ENCODE measurements at regions not wholly inside any gene's neighbourhood (a gene's known extent, or its start where the extent isn't known, plus 50 kb on each side); places are given as distances from the start of the nearest gene placed in this dataset.

- H3K9ac ChIP-seq (ENCODE audit: insufficient read depth in 1 of 2, low read length in 2 of 2), result no peak overlapping the region
- no peak overlapping the region for H3K27ac ChIP-seq (ENCODE audit: low read depth in 1 of 2, low read length in 1 of 2)
- no peaks in the 10 kb centered on the region for H3K4me1 ChIP-seq (ENCODE audit: control insufficient read depth in 5 of 5, insufficient read depth in 5 of 5, low read length in 5 of 5)
- 92 to 94% methylated on average over 3 of the region's 3 CpGs for WGBS, 2 donors
- H3K9me3 ChIP-seq (ENCODE audit: control insufficient read depth in 4 of 4, insufficient read depth in 3 of 4, low read length in 3 of 4), result peaks cover 0 to 4% (median 0%) of the 10 kb centered on the region in 4 donors
- peaks cover 0 to 4% (median 0%) of the 10 kb centered on the region in 3 donors for H3K27me3 ChIP-seq (ENCODE audit: control insufficient read depth in 3 of 3, insufficient read depth in 3 of 3, low read length in 2 of 3)
- H3K36me3 ChIP-seq (ENCODE audit: control insufficient read depth in 4 of 4, insufficient read depth in 4 of 4, low read length in 4 of 4), result no peaks in the 10 kb centered on the region
- no peak overlapping the region for H3K4me3 ChIP-seq
- no peak for TF ChIP-seq CTCF (IDR thresholded peaks at IDR 0.05; ENCODE audit: control extremely low read depth, extremely low read depth)
- DNase-seq (no peak), ATAC-seq (ENCODE audit: insufficient read depth, low FRiP score) (no peak)
These were observed 226.6 kb downstream of the ABHD5 start for GRCh38 chr3:43917361-43917760.

DNA sequence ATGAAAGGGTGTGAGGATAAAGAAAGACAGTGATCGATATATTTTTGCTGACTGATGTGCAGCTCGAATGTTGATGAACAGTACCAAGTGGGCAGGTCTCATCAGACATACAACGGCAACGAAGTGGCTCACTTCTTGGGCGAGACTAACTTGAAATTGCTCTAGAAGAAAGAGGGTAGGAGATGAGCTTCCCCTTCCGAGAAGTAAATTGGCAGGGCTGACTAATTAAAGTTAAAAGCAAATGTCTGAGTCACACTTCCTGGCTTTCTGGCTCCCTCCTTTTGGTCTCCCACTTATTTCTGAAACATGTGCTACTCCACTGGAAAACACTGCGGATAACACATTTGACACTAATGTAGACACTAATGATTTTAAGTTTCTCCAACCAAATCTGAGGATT is 228.3 kb downstream of the ABHD5 start:
- H3K4me1 ChIP-seq (ENCODE audit: control insufficient read depth in 5 of 5, insufficient read depth in 5 of 5, low read length in 5 of 5), result no peaks in the 10 kb centered on the region
- TF ChIP-seq CTCF (IDR thresholded peaks at IDR 0.05; ENCODE audit: control extremely low read depth, extremely low read depth), result no peak
- no peak overlapping the region for H3K27ac ChIP-seq (ENCODE audit: low read depth in 1 of 2, low read length in 1 of 2)
- no peaks in the 10 kb centered on the region for H3K36me3 ChIP-seq (ENCODE audit: control insufficient read depth in 4 of 4, insufficient read depth in 4 of 4, low read length in 4 of 4)
- DNase-seq (no peak), ATAC-seq (ENCODE audit: insufficient read depth, low FRiP score) (no peak)
- 60 to 82% methylated on average over 7 of the region's 7 CpGs for WGBS, 2 donors
- no peak overlapping the region for H3K4me3 ChIP-seq
- H3K9ac ChIP-seq (ENCODE audit: insufficient read depth in 1 of 2, low read length in 2 of 2), result no peak overlapping the region
- H3K27me3 ChIP-seq (ENCODE audit: control insufficient read depth in 3 of 3, insufficient read depth in 3 of 3, low read length in 2 of 3), result peaks cover 0 to 4% (median 4%) of the 10 kb centered on the region in 3 donors
- H3K9me3 ChIP-seq (ENCODE audit: control insufficient read depth in 4 of 4, insufficient read depth in 3 of 4, low read length in 3 of 4), result peaks cover 0 to 4% (median 0%) of the 10 kb centered on the region in 4 donors

DNA sequence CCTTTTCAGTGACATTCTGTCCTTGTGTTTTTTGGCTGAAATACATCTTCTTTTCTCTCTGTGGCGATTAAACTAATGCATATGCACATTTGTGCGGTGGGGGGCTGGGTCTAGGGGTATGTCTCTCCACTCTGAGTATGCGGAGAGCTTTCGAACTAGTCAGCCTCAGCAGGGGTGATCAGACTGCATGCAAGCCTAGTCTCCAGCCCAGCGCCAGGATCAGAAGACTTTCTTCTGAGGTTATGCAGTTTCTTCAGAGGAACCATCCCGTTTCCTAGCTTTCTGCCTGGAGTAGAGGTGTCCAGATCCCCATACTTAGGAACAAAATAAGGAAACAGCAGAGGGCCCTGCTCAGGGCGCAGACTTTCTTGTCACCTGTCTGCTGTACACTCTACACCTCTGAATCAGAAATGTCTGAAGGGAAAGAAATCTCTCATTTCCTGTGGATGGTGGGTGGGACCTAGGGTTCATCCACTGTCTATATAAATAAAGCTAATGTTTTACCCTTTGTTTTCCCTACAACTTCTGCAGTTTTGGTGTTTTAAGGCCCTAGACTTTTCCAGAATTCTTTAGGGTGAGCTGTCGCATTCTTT is 230.4 kb downstream of the ABHD5 start:
- Histone ChIP-seq H3K27me3 (ENCODE audit: control insufficient read depth in 3 of 3, insufficient read depth in 3 of 3, low read length in 2 of 3) (peaks cover 5 to 13% (median 6%) of the 10 kb centered on the region in 3 donors), H3K27ac (ENCODE audit: low read depth in 1 of 2, low read length in 1 of 2) (no peak overlapping the region), H3K4me3 (no peak overlapping the region), H3K9me3 (ENCODE audit: control insufficient read depth in 4 of 4, insufficient read depth in 3 of 4, low read length in 3 of 4) (peaks cover 0 to 4% (median 0%) of the 10 kb centered on the region in 4 donors), H3K9ac (ENCODE audit: insufficient read depth in 1 of 2, low read length in 2 of 2) (no peak overlapping the region), H3K4me1 (ENCODE audit: control insufficient read depth in 5 of 5, insufficient read depth in 5 of 5, low read length in 5 of 5) (no peaks in the 10 kb centered on the region), H3K36me3 (ENCODE audit: control insufficient read depth in 4 of 4, insufficient read depth in 4 of 4, low read length in 4 of 4) (no peaks in the 10 kb centered on the region)
- 62 to 68% methylated on average over 8 of the region's 8 CpGs for WGBS, 2 donors
- no peak for TF ChIP-seq CTCF (IDR thresholded peaks at IDR 0.05; ENCODE audit: control extremely low read depth, extremely low read depth)
- no peak for DNase-seq
- no peak for ATAC-seq (ENCODE audit: insufficient read depth, low FRiP score)

DNA sequence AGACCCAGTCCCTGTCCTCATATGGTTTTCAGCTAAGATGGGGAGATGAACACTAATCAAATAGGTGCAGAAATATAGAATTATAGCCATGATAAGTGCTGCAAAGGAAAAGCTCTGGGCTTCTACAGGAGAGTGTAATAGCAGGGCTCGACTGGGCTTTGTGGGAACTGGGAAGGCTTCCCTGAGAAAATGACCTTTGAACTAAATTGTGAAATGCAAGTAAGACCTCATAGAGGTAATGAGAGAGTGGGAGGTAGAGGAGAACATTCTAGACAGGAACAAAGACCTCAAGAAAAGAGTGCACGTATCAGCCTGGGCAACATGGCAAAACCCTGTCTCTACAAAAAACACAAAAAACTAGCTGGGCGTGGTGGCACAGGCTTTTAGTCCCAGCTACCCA is 231.6 kb downstream of the ABHD5 start:
- TF ChIP-seq CTCF (IDR thresholded peaks at IDR 0.05; ENCODE audit: control extremely low read depth, extremely low read depth), result no peak
- H3K9me3 ChIP-seq (ENCODE audit: control insufficient read depth in 4 of 4, insufficient read depth in 3 of 4, low read length in 3 of 4), result no peaks in the 10 kb centered on the region
- peaks cover 5 to 13% (median 6%) of the 10 kb centered on the region in 3 donors for H3K27me3 ChIP-seq (ENCODE audit: control insufficient read depth in 3 of 3, insufficient read depth in 3 of 3, low read length in 2 of 3)
- H3K27ac ChIP-seq (ENCODE audit: low read depth in 1 of 2, low read length in 1 of 2), result no peak overlapping the region
- no peaks in the 10 kb centered on the region for H3K36me3 ChIP-seq (ENCODE audit: control insufficient read depth in 4 of 4, insufficient read depth in 4 of 4, low read length in 4 of 4)
- H3K4me3 ChIP-seq, result no peak overlapping the region
- DNase-seq (no peak), ATAC-seq (ENCODE audit: insufficient read depth, low FRiP score) (no peak)
- H3K9ac ChIP-seq (ENCODE audit: insufficient read depth in 1 of 2, low read length in 2 of 2), result no peak overlapping the region
- 82 to 83% methylated on average over 3 of the region's 3 CpGs for WGBS, 2 donors
- H3K4me1 ChIP-seq (ENCODE audit: control insufficient read depth in 5 of 5, insufficient read depth in 5 of 5, low read length in 5 of 5), result no peaks in the 10 kb centered on the region

Measured in lung (tissue), 11 donors.